ENCODE measurements at regions not wholly inside any gene's neighbourhood (a gene's known extent, or its start where the extent isn't known, plus 50 kb on each side); places are given as distances from the start of the nearest gene placed in this dataset.
A peak's percentile ranks its signal among the peaks of the same experiment; 100 is the strongest.

- Histone ChIP-seq H2AK9ac (replicated peaks; ENCODE audit: low read depth, low read length, poor library complexity) (no peak overlapping the region), H2AFZ (replicated peaks; ENCODE audit: low read length, poor library complexity) (no peak overlapping the region), H3K56ac (ENCODE audit: extremely low read depth, insufficient read depth, low read length) (no peak overlapping the region), H3K9me3 (ENCODE audit: control insufficient read depth, insufficient read depth, low read length) (no peaks in the 10 kb centered on the region), H3K36me3 (ENCODE audit: control insufficient read depth, insufficient read depth, low read length) (no peaks in the 10 kb centered on the region), H2AK5ac (ENCODE audit: low read depth, low read length) (no peak overlapping the region), H4K91ac (ENCODE audit: insufficient read depth, low read depth, low read length) (no peak overlapping the region), H3K18ac (ENCODE audit: low read depth, low read length) (no peak overlapping the region), H3K27me3 (ENCODE audit: control insufficient read depth, insufficient read depth, low read length) (no peaks in the 10 kb centered on the region), H3K9ac (ENCODE audit: low read depth, low read length) (no peak overlapping the region), H3K4me1 (ENCODE audit: control insufficient read depth, insufficient read depth, low read length) (peaks cover 5% of the 10 kb centered on the region; the same call in 1 of the 2 replicates), H3K79me1 (ENCODE audit: low read depth in 1 of 2, low read length in 2 of 2) (peaks cover 0 to 3% of the 10 kb centered on the region in 2 experiments; a peak in 2 of 4 replicates), H4K20me1 (ENCODE audit: insufficient read depth, low read length) (no peaks in the 10 kb centered on the region), H3K14ac (replicated peaks; ENCODE audit: low read depth, low read length) (no peak overlapping the region), H3K27ac (ENCODE audit: insufficient read depth, low read length) (no peak overlapping the region), H3K4me3 (ENCODE audit: insufficient read depth, low read depth, low read length) (no peak overlapping the region), H3K4ac (ENCODE audit: low read depth, low read length) (no peak overlapping the region), H3K23ac (ENCODE audit: low read depth, low read length) (no peak overlapping the region), H2BK15ac (ENCODE audit: low read depth, low read length) (no peak overlapping the region), H2BK5ac (ENCODE audit: low read depth, low read length, poor library complexity, severe bottlenecking) (no peak overlapping the region), H4K5ac (ENCODE audit: low read depth, low read length) (no peak overlapping the region), H3K4me2 (ENCODE audit: low read depth, low read length) (no peak overlapping the region), H2BK20ac (ENCODE audit: low read depth, low read length) (no peak overlapping the region), H3K9me1 (ENCODE audit: insufficient read depth, low read length) (peaks cover 9% of the 10 kb centered on the region), H2BK120ac (ENCODE audit: low read depth, low read length) (no peak overlapping the region), H4K8ac (ENCODE audit: low read depth in 2 of 2, low read length in 2 of 2) (no peak overlapping the region)
- WGBS, 2 experiments (ENCODE audit: extremely low coverage in 2 of 2, insufficient read length in 1 of 2) = 100% methylated on average over 1 of the region's 11 CpGs; no CpG with 5 or more reads in 1 of the 2 experiments
- ChIA-PET CTCF (no interaction called here), POLR2A (ENCODE audit: unreplicated experiment) (no interaction called here)
- no peak for DNase-seq
- in situ Hi-C loops (cut with MboI; ENCODE audit: low sequenced_read_pairs) (no loop called here), dilution Hi-C loops (cut with HindIII; ENCODE audit: low sequenced_read_pairs, unreplicated experiment) (no loop called here), intact Hi-C loops (cut with micrococcal nuclease) (no loop called here)
- no TSS peak for BruUV-seq (replicated peaks)
- ATAC-seq (ENCODE audit: low read depth) = no peak
- TF ChIP-seq CEBPB (IDR thresholded peaks at IDR 0.05; ENCODE audit: low read depth, low read length) (peak; percentile 54; the same call in 1 of the 2 replicates), USF2 (IDR thresholded peaks at IDR 0.05; ENCODE audit: low read depth, low read length) (no peak), RAD21 (IDR thresholded peaks at IDR 0.05; ENCODE audit: low read length) (no peak)
Observed at GRCh38 chr9:129344641-129345495, 166.8 kb upstream of the IER5L start.
